ENCODE measurements at regions not wholly inside any gene's neighbourhood (a gene's known extent, or its start where the extent isn't known, plus 50 kb on each side); places are given as distances from the start of the nearest gene placed in this dataset.

- no peak for TF ChIP-seq CTCF (IDR thresholded peaks at IDR 0.05)
- no peak for TF ChIP-seq POLR2A (IDR thresholded peaks at IDR 0.05)
Observed at GRCh38 chr12:106010741-106011140, 128.0 kb downstream of the NUAK1 start.

All from ovary (tissue), 3 donors.